GM23248 (cell line): ENCODE measurements at regions not wholly inside any gene's neighbourhood (a gene's known extent, or its start where the extent isn't known, plus 50 kb on each side); places are given as distances from the start of the nearest gene placed in this dataset.

Experiments
- EZH2 ChIP-seq: fragments of 200-600 bp; sonication (generic); IDR thresholded peaks from 2 replicates; pipeline ENCODE4 v1.6.1; 2018; ENCODE audit warnings: antibody characterized with exemption, mild to moderate bottlenecking; ENCODE audit not compliant: insufficient read depth, poor library complexity, severe bottlenecking
- EZH2phosphoT487 ChIP-seq: fragments of 200-600 bp; sonication (generic); IDR thresholded peaks from 2 replicates; pipeline ENCODE4 v1.6.1; 2018; ENCODE audit warnings: antibody characterized with exemption, moderate library complexity, mild to moderate bottlenecking, low read depth; ENCODE audit not compliant: insufficient read depth

- TF ChIP-seq EZH2 (no peak), EZH2phosphoT487 (no peak)
These were observed 222.9 kb upstream of the AGAP1 start for GRCh38 chr2:235270956-235271355.
